HG02852 (cell line): ENCODE measurements at regions not wholly inside any gene's neighbourhood (a gene's known extent, or its start where the extent isn't known, plus 50 kb on each side); places are given as distances from the start of the nearest gene placed in this dataset.

Experiments
- ATAC-seq: cut with Tn5 transposase; IDR thresholded peaks from one replicate; pipeline ENCODE4 v1.9.1; 2021; ENCODE audit warnings: mild to moderate bottlenecking, moderate library complexity; ENCODE audit not compliant: unreplicated experiment

DNA sequence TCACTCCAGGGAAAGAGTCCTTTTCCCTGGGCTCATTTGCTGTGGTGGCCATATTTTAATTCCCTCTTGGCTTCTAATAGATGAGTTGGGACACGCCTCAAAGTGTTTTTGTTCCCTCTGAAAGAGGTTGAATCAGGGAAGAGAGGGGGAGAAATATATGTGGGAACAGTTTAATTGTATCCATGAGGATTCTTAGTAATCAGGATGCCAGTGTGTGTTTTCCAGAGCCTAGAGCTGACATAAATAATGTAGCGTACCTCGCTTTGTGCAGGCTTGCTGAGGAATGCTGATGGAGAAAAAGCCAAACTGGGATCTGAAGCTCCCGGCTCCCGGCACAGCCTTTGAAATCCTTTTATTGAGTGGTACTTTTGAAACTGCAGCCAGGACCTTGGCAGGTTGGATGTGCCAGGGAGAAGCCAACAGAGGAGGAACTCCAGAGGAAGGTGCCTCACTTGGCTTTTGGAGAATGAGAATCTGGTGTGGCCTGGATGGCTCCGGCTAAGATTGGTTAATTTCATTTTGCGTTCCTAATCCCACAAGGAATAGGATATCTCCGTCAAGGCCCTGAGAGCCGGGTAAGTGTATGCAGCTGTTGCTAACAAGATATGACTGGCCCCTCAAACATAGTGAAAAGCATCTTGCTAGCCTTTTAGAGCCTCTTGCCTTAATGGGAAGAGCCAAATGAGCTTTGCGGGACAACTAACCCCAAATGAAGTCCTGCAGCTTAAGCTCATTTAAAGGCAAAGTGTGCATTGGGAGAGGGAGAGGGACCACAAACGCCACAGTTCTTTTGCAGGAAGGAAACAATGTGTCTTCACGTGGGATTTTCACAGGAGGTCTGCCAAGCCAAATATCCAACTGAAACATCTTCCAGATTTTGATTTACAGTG is 471.1 kb upstream of the WWC1 start:
- ATAC-seq: no peak

DNA sequence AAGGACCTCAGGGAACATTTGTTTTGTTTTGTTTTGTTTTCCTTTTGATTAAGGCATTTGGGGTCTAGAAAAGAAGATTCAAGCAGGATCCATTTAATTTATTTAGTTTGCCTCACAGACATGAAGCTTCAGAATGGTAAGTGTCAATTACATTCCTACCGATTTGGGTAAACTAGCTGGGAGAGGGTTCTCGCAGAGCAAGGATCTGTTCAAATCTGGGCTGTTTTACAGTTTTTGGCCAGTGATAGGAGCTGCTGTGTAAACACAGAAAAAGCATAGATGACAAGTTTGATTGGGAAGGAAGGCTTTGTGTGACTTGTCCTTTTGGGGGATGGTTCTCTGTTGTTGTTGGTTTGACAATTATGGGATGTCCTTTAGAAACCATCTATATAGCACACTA is 470.3 kb upstream of the WWC1 start:
- ATAC-seq: no peak

DNA sequence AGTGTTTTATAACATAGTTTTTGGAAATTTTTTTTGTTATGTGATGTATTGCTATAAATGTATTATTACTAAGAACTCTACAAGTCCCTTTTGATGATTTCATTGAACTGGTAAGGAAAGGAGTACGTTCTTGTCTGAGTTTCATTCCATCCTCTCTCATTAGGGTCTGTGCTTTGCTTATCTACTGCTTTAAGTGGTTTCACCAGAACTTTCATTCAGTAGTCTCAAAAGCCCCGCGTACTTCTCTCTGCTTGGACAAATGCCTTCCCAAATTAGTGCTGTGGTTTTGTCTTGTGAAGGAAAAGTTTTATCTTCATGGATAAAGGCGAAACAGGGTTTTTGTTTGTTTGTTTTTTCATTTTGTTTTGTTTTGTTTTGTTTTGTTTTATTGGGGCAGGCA is 469.8 kb upstream of the WWC1 start:
- ATAC-seq: no peak

GRCh38 chr5:167822241-167822640 is 469.2 kb upstream of the WWC1 start:
- ATAC-seq: no peak

- no peak for ATAC-seq
Measured at GRCh38 chr5:167823405-167823804, 468.0 kb upstream of the WWC1 start.

- ATAC-seq: no peak
Measured at GRCh38 chr5:167827766-167828165, 463.7 kb upstream of the WWC1 start.

GRCh38 chr5:167831754-167832504 is 459.5 kb upstream of the WWC1 start:
- no peak for ATAC-seq

GRCh38 chr5:167832609-167833008 is 458.8 kb upstream of the WWC1 start:
- no peak for ATAC-seq

GRCh38 chr5:167833456-167833855 is 458.0 kb upstream of the WWC1 start:
- ATAC-seq: no peak

- ATAC-seq: no peak
Measured at GRCh38 chr5:167835146-167835545, 456.3 kb upstream of the WWC1 start.

DNA sequence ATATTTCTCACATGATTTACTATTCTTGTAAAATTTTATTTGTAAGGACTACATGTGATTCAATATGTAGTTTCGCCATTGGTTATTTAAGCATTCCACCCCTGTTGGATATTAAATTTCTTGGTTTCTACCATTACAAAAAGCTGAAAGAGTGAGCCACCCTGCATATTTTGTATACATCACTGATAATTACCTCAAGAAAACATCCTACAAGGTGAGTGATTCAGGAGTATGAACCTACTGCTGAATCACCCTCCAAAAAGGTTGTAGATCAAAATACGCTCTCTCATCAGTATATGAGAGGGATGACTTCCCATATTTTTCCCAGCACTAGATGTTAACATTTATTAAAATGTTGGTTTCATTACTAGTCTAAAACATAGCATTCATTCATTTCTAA is 454.3 kb upstream of the WWC1 start:
- no peak for ATAC-seq

DNA sequence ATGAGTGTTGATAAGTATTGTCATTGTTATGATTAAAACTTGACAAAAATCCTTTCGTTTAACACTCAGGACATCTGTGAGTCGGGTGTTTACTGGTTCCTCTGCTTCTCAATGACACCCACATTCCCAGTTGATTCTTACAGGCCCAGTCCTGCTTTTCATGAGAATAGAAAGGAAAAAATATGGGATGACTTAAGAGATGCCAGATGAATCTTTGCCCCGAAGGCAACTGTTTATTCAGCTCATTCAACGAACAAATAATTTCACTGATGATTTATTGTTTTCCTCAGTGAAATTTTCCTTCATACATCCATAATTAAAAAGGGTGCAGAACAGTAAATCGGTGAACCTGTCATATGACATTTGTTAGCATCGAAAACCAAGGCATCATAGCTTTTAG is 452.4 kb upstream of the WWC1 start:
- no peak for ATAC-seq

GRCh38 chr5:167840527-167841130 is 450.8 kb upstream of the WWC1 start:
- no peak for ATAC-seq

GRCh38 chr5:167843881-167844572 is 447.4 kb upstream of the WWC1 start:
- no peak for ATAC-seq

DNA sequence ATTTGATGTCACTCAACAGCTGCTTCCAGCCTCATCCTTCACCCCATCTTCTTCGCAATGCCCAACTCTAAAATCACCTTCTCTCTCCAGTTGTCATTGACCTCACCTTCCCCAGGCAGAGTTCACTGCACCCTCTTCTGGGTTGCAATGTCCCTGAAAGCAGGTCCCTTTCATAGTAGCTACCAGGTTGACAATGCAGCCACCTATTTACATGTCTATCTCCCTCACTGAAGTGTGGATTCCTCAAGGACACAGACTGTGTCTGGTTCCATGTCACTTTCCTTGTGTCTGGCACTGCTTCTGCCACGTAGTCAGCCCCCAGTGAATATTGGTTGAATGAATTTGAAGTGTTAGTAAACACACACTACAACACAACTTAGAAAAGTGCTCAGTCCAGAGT is 445.5 kb upstream of the WWC1 start:
- no peak for ATAC-seq

- ATAC-seq: no peak
Measured at GRCh38 chr5:167849874-167850273, 441.6 kb upstream of the WWC1 start.

DNA sequence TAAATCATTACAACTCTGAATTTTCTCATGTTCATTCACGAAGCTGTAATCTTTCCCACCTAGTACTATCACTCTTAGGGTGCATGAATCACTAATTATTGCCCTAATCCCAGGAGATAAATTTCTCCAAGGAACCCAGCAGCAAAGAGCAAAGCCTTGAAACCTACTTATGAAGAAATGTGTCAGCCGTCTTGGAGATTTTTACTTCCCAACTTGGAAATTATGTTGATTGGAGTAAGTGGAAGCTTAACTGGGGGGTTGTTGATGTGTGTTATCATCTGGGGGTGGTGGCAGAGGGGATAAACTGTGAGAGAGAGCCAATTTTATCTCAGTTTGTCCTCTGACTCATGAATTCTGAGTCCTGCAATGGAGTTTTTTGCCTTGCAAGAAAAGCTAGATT is 440.5 kb upstream of the WWC1 start:
- no peak for ATAC-seq

- no peak for ATAC-seq
Measured at GRCh38 chr5:167851416-167851815, 440.0 kb upstream of the WWC1 start.

- no peak for ATAC-seq
Measured at GRCh38 chr5:167852515-167852914, 438.9 kb upstream of the WWC1 start.

DNA sequence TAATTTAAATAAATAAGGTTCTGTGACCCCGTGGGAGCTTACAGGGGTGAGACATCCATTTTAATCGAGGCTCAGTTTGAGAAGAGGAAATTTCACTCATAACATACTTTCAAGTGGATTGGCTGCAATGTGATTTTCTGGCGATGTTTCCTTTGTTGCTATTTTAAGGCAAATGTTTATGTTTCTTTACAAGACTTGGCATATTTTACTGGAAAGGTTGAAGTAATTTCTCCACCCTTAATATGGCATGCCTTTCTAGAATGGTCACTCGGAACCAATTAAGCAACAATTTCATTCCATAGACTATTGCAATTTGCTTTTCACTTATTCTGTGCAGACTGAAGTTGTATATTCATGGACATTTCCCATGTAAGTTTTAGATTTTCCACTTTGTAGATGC is 438.0 kb upstream of the WWC1 start:
- ATAC-seq: no peak

GRCh38 chr5:167855818-167856217 is 435.6 kb upstream of the WWC1 start:
- no peak for ATAC-seq
